DMS153 treated with DMSO at 0.1 percent for 48 hours (cell line): ENCODE measurements at regions not wholly inside any gene's neighbourhood (a gene's known extent, or its start where the extent isn't known, plus 50 kb on each side); places are given as distances from the start of the nearest gene placed in this dataset.

ENCODE experiments used
- DNase-seq: peaks from one replicate; lab custom pipeline; 2025; ENCODE audit not compliant: unreplicated experiment; lab: John Stamatoyannopoulos, UW

DNA sequence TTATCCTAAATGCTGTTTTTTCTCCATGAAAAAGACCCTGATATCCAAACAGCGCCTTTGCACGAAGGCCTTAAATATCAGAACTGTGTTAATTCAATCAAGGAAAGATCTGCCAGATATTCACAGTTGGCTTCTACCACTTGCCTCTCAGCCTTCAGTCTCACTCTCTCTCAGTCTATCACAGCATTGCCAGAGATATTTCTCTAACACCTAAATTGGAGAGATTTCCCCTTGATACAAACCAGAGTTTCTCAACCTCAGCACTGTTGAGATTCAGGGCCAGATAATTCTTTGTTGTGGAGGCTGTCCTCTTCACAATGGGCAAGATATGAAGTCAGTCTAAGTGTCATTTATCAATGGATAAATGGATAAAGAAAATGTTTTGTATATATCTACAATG lies 454.1 kb upstream of the MAF start:
- no peak for DNase-seq

DNA sequence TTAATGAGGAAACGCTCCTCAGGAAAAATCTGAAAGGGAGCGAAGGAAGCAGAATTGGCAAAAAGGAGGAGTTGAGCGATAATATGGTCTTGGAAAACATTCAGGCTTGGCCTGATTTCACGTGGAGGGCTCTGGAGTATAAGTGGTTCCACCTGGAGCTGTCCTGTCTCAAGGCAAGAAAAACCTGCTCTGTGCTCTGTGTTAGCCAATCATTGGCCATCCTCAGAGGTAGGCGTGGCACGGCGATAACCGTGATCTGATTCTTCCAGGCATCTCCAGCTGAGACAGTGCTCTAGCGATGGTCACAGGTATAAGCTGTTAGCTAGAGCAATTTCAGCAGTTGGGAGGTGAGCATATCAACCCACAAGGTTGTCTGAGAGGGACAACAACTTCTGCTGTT lies 450.5 kb upstream of the MAF start:
- no peak for DNase-seq

DNA sequence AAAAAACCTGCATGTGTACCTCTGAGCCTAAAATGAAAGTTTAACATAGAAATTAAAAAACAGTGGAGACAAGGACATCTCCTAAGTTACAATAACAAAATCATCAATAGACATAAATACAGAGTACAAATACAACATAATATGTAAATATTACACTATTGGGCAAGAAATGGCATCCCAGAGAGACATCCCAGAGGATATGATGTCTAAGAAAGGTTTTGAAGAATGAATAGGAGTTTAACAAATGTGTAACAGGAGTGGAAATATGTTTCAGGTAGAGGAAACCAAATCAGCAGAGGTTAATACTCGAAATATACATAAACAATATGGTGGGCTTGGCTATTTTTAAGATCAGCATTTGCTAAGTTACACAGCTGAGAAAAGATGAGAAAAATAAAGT lies 447.7 kb upstream of the MAF start:
- no peak for DNase-seq

DNA sequence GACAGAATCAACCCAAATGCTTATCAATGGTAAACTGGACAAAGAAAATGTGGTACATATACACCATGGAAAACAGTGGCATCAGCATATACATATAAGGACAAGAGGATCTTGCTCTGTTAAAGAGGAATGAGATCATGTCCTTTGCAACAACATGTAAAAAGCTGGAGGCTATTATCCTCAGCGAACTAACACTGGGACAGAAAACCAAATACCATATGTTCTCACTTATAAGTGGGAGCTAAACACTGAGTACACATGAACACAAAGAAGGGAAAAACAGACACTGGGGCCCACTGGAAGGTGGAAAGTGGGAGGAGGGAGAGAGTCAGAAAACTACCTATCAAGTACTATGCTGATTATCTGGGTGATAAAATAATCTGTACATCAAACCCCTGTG lies 447.3 kb upstream of the MAF start:
- peak; percentile 26 for DNase-seq

DNA sequence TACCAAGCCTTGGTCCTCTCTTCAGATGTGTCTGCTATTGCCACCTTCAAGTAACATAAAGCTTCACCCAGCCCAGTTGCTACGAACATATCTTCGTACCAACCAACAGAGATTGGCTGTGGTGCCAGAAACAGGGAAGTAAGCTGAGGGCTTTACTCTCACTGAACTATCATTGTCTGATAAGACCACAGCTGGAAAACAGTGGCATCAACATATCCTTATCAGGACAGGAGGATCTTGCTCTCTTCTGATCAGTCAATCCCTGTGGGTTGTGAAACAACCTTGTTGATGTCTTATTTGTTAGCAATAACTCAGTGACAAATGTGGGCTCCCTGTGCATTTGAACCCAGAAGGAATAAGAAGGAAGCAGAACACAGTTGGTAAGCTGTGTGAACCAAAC lies 446.3 kb upstream of the MAF start:
- DNase-seq = no peak

DNA sequence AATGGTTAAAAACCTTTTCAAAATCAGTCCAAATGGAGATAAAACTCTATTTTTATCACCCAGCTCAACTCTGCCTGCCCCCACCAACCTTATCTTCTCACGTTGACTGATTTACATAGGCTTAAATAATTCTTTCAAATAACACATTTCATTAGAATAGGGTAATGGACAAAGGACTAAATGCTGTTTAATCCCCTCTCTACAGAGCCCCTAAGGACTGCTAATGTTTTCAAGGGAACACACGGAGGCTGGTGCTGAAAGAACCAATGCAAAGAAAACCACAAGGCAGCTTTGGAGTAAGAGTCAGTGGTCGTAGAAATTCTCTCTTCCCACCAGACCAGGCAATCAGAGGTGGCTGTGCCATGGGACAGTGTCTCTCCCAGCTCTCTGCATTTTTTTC lies 445.7 kb upstream of the MAF start:
- DNase-seq = no peak

DNA sequence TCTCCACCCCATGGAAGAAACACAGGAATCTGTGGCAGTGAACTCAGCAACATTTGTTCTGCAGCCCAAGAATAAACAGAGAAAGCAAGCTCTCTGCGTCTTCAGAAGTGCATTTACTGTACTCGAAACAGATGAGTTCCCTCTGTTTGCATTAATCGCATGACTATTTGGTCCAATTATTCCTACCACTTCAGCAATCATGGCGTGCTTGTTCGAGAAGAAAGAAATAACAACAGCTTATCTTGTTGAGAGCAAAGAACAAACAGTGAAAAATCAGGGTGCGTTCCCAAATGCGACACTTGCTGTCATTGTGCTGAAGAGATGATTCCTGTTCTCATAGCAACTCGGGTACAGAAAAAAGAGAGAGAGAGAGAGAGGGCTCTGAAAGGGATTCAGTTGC lies 445.3 kb upstream of the MAF start:
- peak; percentile 54 for DNase-seq

DNA sequence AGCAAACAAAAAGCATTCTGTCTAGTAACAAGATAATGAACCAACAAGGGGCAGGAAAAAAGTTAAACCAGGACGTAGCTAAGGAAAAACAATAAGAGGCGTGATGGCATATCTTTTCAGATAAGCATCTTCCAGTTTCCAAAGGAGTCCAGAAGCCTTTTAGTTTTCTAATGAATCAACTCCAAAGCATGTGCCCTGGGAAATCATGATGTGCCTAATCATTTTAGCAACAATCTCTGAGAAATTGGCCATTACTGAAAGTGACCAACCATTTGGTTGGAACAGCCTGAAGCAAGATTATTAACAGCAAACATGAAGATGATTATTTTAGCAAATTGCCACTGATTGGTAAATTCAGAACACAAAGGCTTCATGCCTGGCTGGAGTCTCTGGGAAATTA lies 440.9 kb upstream of the MAF start:
- no peak for DNase-seq

DNA sequence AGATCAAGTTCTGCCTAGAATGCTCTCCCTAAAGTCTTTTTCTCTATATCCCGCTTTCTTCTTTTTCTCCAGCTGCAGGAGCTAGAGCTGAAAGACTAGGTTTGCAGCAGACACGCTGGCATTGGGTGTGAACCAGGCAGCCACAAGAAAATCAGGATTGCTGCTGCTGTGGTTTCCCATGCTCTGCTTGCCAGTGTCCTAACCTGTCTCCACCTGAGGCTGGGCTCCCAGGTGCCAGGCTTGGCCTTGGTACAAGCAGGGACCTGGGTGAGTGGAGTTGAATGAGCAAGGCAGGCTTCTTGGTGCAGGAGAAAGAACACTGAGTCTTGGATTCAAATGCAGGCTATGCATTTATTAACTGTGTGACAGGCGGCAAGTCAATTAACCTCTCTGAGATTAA lies 440.3 kb upstream of the MAF start:
- no peak for DNase-seq

DNA sequence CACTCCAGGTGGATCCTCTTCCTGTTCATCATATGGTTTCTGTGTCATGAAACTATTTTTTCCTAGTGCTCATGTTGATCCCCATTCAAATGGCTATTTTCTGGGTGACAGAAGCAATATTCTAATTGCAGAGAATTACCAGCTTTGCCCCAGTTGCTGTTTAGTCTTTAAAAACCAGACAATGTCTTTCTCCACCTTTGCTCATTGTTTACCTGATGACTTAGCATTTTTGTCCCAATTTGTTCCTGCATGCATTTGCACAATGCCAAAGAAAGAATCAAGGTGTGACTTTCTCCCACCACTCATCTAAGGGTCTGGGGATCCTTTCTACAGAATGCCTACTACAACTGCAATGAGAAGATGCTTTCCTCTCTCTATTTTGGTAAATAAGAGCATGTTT lies 439.9 kb upstream of the MAF start:
- no peak for DNase-seq

DNA sequence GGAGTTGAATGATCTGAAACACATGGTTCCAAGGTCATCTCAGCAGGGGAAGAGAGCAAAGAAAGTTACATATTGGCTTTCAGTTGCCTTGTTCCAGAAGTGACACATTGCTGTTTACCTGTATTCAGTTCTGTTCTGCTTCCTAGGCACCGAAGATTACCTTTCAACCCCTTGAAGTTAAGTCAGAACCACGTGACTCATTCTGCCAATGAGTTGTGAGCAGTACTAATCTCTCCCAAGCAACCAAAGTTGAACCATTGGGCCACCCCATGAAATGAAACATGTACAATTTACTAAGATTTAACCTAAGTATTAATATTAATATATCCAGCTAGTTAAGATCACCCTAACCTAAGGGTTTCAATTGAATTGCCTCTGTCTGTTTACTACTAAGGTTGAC lies 439.2 kb upstream of the MAF start:
- no peak for DNase-seq

DNA sequence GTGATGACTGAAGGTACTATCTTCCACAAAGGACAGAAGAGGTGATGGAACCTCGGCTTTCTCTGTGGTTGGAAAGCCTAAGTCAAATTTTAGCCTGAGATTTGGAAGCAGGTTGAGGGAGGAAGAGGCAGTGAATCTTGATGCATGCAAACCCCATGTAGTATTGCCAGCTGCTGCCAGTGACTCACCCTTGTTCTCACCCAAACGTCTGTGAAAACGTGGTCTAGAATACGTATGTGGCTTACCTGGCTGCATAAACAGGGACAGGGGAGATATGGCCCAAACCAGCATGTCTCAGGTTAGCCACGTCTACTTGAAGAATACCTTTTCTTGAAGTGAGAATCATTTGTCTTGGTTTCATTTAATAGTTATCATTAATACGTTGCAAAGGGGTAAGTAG lies 438.0 kb upstream of the MAF start:
- DNase-seq = no peak

DNA sequence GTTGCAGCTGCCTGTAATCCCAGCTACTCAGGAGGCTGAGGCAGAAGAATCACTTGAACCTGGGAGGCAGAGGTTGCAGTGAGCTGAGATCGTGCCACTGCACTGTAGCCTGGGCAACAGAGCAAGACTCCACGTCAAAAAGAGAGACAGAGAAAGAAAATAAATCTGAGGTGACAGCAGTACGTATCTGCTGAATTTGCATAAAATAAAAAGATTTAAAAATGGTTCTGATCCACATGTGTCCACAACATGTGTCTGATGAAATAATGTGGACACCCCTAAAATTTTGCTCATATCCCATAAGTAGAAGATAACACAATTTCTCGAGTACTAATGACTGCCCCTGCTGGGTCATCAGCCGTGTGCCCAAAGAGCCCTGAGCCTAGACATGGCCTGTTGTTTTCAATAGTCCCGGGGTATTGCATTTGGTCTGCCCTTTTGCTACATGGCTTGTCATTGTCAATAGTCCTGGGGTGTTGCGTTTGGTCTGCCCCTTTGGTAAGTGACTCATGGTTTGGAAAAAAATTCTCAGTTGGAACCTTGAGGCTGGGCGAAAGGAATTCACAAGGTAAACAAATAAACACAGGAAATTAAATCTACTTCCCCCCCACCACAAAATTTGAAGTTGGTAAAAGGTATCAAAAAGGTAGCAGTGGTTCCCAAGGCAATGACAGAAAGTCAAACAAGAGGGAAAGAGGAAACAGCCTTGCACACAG lies 434.6 kb upstream of the MAF start:
- no peak for DNase-seq

DNA sequence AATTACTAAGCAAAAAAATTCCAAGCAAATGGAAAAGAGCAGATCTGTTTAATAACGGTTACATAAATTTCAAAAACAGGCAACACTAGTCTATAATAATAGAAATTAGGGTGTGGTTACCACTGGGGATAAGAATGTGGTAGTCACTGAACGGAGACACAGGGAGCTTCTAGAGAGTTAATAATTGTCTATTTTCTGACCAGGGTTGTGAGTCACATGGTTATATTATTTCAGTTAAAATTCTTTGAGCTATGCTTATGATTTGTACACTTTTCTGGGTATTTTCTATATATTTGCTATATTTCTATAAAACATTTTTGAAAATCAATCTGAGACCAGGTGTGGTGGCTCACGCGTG lies 433.9 kb upstream of the MAF start:
- DNase-seq = no peak

DNA sequence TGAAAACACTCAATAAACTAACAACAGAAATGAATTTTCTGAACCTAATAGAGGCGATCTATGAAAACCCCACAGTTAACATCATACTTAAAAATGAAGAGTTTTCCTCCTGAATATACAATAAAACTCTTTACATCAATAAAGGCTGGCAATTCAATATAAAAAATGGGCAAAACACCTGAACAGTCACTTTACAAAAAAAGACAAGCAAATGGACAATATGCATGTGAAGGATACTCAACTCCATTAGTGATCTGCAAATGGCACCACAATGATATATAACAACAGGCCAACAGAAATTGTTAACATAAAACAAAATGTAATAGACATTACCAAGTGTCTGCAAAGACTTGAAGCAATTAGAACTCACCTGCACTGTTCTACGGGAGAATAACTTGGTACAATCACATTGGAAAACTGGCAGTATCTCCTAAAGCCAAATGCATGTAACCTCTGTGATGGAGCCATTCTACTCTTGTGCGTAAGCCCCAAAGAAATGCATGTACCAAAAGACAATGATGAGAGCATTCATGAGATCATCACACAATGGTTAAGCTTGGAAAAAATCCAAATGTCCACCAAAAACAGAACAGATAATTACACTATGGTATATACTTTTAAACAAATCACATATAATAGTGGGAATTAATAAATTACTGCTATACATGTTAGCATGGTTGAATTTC lies 433.4 kb upstream of the MAF start:
- no peak for DNase-seq

DNA sequence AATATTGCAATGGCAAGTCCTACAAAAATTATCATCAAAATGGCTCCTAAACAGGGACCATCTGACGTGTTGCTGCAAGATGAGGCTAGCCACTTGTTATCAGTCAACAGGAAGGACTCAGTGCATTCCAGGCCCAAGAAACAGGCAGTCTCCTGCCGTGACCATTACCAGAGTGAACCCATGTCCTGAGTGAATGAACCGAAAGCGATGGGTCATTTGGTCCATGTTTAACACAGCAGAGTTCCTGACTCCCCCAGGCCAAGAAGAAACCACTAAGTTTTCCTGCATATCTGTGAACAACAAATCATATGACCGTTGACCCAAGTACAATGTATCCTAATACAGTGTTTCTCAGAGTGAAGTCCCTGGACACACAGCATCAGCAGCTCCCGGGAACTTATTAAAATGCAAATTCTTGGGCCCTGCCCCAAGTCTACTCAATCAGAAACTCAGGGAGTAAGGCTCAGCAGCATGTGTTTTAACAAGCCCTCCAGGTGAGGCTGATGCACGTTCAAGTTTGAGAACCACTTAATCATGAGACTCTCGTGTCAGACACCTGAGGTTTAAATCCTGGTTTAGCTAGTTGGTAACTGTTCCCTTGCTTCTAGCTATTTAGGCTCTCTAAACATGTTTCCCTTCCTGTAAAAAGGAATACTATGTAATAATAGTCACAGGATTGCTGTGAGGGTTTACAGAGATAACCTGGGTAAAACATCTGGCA lies 429.4 kb upstream of the MAF start:
- DNase-seq = no peak

DNA sequence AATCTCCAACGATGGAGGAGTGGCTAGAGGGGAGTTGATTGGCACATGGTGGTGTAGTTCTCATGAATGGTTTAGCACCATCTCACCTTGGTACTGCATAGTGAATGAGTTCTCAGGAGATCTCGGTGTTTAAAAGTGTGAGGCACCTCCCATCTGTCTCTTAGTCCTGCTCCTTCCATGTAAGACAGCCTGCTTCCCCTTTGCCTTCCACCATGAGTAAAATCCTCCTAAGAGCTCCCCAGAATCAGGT lies 428.8 kb upstream of the MAF start:
- no peak for DNase-seq

DNA sequence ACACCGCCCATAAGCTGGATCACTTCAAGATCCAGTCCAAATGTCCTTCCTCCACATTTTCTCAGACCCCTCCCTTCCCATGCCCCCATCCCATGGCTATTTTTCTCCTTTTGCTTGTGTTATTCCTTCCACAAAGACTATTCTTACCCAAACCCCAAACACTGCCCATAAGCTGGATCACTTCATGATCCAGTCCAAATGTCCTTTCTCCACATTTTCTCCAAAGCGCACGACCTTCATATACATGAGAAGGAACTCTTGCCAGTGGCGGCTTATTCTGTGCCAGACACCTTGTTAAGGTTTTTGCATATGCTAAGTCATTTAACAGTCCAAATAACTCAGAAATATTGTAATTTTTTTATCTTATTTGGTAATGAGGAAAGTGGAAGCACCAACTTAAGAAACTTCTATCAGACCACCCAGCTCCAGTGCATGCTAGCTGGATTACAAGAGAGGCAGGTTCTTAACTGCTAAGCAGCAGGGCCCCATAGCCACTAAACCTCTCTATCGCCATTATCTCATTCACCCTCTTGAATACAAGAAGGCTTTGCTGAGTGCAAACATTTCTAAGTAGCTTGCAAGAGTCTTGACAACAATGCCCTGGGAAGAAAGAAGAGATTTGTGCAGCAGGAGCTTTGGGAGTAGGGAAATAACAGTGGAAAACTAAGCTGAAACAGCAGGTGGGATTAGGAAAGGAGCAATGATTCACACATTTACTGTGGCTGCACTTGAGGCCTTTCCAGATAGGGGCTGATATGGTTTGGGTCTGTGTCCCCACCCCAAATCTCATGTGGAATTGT lies 428.2 kb upstream of the MAF start:
- no peak for DNase-seq

DNA sequence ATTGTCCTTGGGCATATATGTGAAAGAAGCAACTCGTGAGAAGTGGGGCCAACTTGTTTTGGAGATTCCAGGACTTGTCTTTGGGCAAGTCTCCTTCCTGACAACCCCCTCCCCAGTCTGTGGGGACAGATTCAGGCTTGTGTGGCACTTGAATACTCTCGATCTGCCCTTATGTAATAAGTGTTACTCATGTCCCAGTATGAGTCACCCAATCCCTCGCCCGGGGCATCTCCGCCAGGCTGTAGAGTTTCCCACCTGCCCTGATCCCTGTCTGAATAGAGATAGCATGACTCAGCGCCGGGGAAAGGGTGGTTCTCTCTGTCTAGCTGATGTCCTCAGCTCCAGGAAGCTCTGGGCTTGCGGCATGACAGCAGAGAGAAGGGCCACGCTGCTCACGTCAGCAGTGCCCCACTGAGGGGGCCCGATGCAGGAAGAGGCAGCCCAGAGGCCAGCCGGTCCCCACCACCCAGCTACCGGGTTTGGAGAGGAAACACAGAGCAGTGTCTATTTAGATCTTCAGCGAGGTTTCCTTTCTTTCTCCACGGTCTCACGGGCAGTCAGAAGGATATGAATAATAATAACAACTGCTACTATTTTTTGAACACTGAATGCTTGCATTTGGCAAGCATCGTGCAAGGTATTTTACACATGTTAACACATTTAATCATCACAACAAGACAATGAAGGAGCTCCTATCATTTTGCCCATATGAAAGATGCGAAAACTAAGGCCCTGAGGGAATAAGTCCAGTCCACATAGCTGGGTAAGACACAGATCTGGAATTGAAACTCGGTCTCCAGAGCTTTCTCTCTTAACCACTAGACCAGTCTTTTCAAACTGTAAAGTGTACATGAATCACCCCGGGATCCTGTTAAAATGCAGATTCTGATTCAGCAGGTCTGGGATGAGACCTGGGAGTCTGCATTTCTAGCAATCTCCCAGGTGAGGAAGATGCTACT lies 426.7 kb upstream of the MAF start:
- peak; percentile 71 for DNase-seq

DNA sequence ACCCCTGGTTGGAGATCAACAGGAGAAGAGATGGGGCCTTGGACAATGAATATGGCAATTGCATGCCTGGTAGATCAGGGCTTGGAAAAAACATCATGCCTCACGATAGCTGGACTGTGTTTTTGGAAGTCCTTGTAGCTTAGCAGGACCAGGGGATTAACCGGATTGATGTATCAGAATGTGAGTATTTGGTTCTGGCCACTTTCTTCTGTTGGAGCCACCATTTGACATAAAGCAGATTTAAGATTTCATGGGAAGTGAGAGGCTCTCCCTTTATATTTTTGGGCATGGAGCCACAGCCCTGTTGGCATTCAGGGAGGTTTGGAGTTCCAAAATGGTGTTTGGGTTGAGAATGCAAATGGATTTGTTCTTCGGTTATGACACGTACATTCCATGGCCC lies 424.7 kb upstream of the MAF start:
- no peak for DNase-seq

DNA sequence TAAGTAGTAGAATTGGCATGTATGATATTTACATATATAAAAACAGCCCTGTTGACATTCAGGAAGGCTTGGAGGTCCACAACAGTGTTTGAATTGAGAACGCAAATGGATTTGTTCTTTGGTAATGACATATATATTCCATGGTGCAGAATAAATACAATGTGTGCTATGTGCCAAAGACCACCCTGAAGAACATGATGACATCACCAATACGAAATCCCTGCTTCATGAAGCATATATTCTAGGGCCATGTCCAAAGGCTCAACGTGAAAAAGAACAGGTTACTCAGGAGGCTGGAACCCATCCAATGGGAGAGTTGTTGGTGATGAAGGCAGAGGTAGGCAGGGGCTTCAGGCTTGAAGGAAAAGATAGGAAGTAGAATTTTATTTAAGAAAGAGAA lies 423.9 kb upstream of the MAF start:
- DNase-seq = no peak
